ENCODE measurements at regions not wholly inside any gene's neighbourhood (a gene's known extent, or its start where the extent isn't known, plus 50 kb on each side); places are given as distances from the start of the nearest gene placed in this dataset.

GRCh38 chr11:121358760-121359159 lies 66.2 kb downstream of the SC5D start:
- TF ChIP-seq CTCF (IDR thresholded peaks at IDR 0.05 in 4 of 5, conservative IDR thresholded peaks at IDR 0.05 in 1 of 5): no peak
- no peak for TF ChIP-seq POLR2A (IDR thresholded peaks at IDR 0.05)
